Fibroblast of peridontal ligament (primary cell): ENCODE measurements at regions not wholly inside any gene's neighbourhood (a gene's known extent, or its start where the extent isn't known, plus 50 kb on each side); places are given as distances from the start of the nearest gene placed in this dataset.

Source experiments
- DNase-seq: peaks from one replicate; pipeline ENCODE4 v3.0.0-alpha.2; 2010; ENCODE audit errors: extremely low read depth

GRCh38 chr6:126148853-126149252 lies 162.5 kb downstream of the TRMT11 start:
- no peak for DNase-seq

DNA sequence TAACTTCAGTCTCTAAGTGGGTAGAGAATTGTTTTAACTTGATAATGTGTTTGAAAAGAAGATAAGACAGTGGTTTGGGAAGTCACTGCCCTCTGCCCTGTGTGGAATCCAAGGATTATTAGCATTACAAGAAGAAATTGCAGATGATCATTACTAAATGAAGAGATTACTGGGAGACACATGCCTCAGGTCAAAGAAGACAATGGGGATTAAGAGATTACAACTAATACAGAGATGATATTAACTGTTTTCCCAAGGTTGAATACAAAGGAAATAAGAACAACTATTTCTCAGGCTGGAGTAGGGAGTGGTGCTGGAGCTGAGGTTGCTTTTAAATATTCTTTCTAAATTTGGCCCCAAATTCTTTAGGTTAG lies 166.0 kb downstream of the TRMT11 start:
- no peak for DNase-seq

DNA sequence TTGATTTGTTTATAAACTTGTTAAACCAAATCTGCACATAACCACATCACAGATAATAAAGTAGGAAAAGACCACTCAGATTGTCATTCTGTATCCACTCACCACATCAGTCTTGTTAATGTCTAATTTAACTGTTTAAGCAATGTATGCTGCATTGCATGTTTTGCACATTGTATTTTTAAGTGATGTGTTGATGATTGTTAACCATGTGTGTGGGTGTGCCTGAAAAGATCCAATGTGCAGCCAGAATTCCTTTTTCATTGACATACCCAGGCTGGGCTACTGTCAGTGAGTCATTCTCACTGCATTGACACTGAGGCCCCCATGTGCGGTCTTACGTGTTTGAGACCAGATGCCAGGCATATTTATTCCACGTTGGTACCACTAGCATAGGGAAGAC lies 167.3 kb downstream of the TRMT11 start:
- DNase-seq, result peak; percentile 46

DNA sequence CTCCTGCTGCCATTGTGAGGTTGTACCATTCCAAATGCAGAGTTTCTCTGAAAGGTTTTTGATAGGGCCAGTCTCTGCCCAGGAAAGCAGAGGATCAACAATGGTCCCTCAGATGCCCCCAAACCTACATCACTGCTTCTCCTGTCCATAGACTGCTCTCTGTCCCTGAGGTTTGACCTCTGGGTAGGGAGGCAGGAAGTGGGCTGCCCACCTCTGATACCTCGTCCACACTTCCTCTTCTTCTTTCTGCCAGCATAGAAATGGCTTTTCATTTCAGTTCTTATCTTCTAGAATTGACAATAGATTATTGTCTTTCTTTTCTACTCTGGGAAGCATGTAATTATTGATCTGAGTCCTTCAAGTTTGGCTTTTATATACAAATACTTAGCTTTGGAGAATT lies 170.6 kb downstream of the TRMT11 start:
- DNase-seq, result no peak

- DNase-seq, result peak; percentile 70
These were observed 172.2 kb upstream of the CENPW start for GRCh38 chr6:126167726-126168125.

- no peak for DNase-seq
These were observed 169.5 kb upstream of the CENPW start for GRCh38 chr6:126170433-126170832.

GRCh38 chr6:126170978-126171382 lies 168.9 kb upstream of the CENPW start:
- no peak for DNase-seq

GRCh38 chr6:126172131-126172530 lies 167.8 kb upstream of the CENPW start:
- DNase-seq, result no peak

GRCh38 chr6:126173265-126173664 lies 166.7 kb upstream of the CENPW start:
- DNase-seq, result no peak

GRCh38 chr6:126174697-126175096 lies 165.2 kb upstream of the CENPW start:
- no peak for DNase-seq

- peak; percentile 67 for DNase-seq
These were observed 164.7 kb upstream of the CENPW start for GRCh38 chr6:126175251-126175650.

DNA sequence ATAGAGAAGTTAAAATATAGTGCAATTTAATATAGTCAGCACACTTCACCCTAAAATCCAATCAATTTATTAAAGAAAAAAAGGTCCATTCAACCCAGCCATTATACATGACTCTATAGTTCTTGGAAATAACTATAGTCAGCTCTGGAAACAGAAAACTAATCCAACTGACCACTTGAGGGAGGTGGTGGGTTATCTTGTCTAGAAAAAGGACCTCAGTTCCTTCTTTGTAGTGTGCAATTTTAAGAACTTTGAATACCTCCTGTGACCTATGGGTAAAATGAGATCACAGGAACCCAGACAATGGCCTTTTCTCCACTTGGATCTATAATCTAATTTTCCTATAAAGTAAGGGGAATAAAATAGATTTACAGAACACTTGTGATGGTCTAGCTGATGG lies 163.6 kb upstream of the CENPW start:
- peak; percentile 26 for DNase-seq

DNA sequence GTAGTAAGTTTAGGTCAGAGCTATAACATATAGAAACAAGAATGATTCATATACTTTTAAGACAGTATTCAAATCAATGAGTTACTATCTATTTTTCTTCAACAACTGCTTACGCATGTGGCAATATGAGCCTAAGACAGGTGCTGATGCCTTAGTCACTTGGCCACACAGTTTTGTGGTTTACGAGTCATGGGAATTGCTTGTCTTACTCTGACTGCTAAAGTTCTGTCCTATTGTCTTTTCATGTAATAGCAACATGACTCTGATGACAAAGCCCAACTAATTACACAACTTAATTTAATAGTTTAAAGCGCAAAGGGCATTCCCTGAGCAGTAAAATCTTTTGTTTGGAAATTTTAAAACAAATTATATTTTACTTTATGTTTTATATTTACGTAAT lies 159.3 kb upstream of the CENPW start:
- peak; percentile 68 for DNase-seq

- no peak for DNase-seq
These were observed 158.7 kb upstream of the CENPW start for GRCh38 chr6:126181173-126181741.

DNA sequence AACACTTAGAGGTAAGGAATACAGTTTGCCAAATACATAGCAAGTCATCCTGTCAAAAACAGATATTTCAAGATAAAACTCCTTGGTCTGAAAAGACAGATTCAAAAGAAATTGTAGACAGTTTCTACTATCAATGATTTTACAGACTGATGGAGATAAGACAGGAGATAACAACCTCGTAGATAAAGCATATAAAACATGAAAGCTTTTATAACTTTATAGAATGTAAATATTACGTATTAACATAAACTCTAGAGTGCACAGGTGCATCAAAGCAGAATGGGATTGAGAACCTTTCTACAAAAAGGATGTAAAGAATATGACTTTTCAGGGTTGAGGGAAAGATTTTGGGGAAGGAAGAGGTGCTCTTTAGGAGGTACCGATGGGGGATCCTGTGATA lies 158.0 kb upstream of the CENPW start:
- no peak for DNase-seq

DNA sequence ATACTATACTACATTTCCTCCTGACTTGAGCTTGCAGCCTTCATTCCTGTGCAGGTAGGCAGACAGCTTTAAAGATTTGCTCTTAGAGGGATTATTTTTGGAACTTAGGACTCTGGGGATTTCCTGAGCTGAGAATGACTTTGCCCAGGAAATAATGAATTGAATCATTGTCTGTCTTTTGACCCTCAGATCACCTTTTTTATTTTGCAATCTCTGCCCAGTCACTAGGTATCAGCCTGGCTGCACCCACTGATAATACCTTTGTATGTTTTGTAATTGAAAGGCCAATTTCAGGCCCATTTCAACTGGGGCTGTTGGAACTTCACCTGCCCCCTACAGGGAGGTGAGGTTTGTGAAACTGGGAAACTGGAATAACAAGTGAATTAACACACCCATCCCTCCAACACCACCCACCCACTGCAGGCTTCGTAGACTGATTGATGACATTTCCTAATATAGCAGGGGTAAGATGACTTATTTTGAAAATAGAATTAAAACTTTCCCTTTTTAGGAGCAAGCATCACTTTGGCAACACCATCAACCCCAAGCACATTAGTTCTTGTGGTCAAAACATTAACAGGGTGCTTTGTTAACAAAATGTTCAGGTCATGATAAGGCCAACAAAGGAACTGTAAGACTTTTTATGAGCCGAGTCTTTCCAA lies 157.1 kb upstream of the CENPW start:
- no peak for DNase-seq

- no peak for DNase-seq
These were observed 154.1 kb upstream of the CENPW start for GRCh38 chr6:126185774-126186173.

- peak; percentile 94 for DNase-seq
These were observed 151.5 kb upstream of the CENPW start for GRCh38 chr6:126188279-126188909.

DNA sequence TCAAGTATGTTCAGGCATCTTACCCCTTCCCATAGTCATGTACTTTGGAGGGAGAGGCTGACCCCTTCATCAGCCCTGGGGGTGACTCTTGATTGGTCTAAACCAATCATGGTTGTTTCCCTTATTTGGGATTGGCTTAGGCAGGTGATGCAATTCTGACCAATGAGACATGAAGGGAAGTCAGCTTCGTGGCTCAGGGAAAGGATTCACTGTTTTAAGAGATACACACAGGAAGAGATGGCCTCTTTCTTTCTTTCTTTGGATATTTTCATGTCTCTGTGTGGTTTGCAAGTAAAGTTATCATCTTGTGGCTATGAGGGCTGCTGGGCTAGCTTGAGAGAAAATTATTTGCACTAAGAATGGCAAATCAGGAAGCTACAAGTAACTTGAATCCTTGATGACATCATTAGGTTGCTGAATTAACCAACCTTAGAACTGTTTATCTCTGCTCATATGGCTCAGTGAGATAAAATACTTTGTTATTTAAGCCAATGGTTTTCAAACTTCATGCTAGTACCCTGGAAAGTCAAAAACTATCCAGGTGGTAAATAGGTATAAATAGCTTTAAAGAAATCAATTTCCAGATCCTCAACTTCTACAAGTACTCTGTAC lies 144.2 kb upstream of the CENPW start:
- peak; percentile 27 for DNase-seq

DNA sequence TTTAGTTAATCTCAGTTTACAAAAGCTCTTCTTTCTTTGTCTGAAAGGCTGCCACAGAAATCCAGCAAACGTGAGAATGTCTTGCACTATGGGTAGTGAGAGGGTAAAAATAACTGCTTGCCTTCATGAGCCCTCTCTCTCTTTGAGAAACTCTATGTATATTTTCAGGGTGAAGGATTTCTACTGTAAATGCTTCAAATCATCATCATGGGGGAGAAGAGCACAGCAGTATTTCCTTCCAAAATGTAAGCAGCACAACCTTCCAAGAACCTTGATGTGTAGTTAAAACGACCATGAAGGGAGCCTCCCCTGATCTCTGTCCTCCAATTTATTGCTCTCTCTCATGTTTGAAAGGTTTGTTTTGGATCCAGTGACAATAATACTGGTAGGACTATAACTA lies 141.3 kb upstream of the CENPW start:
- no peak for DNase-seq

DNA sequence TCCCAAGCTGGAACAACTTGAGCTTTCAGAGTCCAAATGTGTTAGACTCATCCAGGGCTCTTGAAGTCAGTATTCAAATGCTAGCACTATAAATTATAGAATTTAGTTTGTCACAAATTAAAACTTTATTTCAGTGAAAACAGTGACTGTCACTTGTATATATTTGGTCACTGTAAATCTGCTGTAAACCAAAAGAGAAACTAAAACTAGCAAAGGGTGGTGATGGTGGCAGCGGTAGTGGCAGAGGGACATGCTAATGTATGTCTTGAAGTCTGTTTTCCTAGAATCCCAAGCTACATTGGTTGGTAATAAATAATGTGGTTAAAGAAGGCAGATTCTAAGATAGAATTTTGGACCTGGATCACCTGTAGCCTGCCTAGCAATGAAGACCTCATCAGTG lies 140.4 kb upstream of the CENPW start:
- DNase-seq, result no peak

DNA sequence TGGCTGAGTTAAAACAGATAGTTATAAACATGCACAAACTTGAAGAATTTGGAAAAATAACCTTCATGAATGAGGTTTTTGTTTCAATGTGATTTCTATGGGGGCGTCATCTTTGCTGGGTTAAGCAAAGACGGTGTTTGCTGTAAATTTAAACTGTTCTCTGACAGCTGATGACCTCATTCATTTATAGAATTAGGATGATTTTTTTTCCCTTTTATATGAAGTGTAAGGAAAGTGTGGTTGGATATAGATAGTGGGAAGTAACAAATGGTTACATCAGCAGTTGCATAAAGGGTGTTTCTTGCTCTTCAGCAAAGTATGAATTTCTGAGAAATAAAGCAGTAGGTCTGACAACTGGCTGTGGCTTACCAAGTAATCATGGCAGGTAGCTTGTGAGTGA lies 137.2 kb upstream of the CENPW start:
- DNase-seq, result no peak

- DNase-seq, result no peak
These were observed 135.8 kb upstream of the CENPW start for GRCh38 chr6:126204126-126204525.
